ENCODE measurements at regions not wholly inside any gene's neighbourhood (a gene's known extent, or its start where the extent isn't known, plus 50 kb on each side); places are given as distances from the start of the nearest gene placed in this dataset.

- TF ChIP-seq CTCF (IDR thresholded peaks at IDR 0.05 in 2 of 3, conservative IDR thresholded peaks at IDR 0.05 in 1 of 3; ENCODE audit: borderline replicate concordance in 1 of 3, insufficient read depth in 1 of 3, low read depth in 2 of 3, low read length in 2 of 3) (no peak), YY1 (IDR thresholded peaks at IDR 0.05; ENCODE audit: extremely low read depth, insufficient replicate concordance, low read depth, low read length) (no peak)
Observed at GRCh38 chr4:171024720-171025303, 788.4 kb upstream of the GALNTL6 start.
